Suppressor macrophage (primary cell): ENCODE measurements at regions not wholly inside any gene's neighbourhood (a gene's known extent, or its start where the extent isn't known, plus 50 kb on each side); places are given as distances from the start of the nearest gene placed in this dataset.
"Not testable (repeated sequence)": the region's sequence is repeated elsewhere in the genome, so short reads cannot be mapped to it uniquely, and the experiment has no call there.

Experiments used
- DNase-seq, 4 experiments: peaks; one replicate each; pipeline ENCODE4 v3.0.0-alpha.2; 2020 to 2022

- DNase-seq, result no peak
Observed at GRCh38 chr1:10914056-10914455, 98.4 kb upstream of the TARDBP start.

GRCh38 chr1:10915594-10915993 is 96.9 kb upstream of the TARDBP start:
- DNase-seq, result no peak

- DNase-seq, result no peak
Observed at GRCh38 chr1:10916311-10916710, 96.1 kb upstream of the TARDBP start.

- peak in 2 of 4 experiments; percentile 35 to 42 for DNase-seq
Observed at GRCh38 chr1:10916991-10917390, 95.5 kb upstream of the TARDBP start.

DNA sequence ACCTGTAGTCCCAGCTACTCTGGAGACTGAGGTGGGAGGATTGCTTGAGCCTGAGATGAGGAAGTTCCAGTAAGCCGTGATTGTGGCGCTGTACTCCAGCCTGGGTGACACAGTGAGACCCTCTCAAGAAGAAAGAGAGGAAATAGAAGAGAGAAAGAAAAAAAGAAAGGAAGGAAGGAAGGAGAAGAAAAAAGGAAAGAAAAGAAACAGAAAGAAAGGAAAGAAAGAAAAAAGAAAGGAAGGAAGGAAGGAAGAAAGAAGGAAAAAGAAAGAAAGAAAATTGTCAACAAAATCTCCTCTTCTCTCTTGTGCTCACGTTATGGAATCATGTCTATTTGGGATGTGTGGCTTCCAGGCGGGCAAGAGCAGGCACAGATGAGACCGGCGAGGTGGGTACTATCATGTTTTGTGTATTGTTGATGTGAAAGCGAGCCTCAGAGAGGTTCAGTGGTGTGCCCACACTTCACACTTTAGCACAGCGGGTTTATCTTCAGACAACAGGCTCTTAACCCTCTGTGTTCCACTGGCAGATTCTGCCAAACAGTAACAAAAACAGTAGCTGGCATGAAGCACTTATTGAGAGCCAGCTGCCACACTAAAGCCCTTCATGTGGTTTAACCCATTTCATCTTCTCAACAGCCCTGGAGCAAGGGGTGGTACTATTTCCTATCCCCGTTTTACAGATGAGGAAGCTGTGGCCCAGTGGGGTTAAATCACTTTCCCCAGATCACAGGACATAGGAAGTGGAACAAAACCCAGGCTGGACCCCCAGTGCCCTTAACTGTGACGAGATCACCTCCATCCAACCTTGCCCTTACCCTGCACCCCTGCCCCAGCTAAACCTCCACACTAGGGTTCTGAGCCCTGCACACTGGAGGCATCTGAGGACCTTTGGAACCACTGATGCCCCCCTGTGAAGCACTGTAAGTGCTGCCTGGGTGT is 94.7 kb upstream of the TARDBP start:
- DNase-seq, result peak in 2 of 4 experiments; percentile 30 to 36

GRCh38 chr1:10918531-10918930 is 93.9 kb upstream of the TARDBP start:
- no peak for DNase-seq

GRCh38 chr1:10920063-10920626 is 92.3 kb upstream of the TARDBP start:
- DNase-seq, result no peak

- not testable (repeated sequence) for DNase-seq
Observed at GRCh38 chr1:10922315-10923060, 90.0 kb upstream of the TARDBP start.

DNA sequence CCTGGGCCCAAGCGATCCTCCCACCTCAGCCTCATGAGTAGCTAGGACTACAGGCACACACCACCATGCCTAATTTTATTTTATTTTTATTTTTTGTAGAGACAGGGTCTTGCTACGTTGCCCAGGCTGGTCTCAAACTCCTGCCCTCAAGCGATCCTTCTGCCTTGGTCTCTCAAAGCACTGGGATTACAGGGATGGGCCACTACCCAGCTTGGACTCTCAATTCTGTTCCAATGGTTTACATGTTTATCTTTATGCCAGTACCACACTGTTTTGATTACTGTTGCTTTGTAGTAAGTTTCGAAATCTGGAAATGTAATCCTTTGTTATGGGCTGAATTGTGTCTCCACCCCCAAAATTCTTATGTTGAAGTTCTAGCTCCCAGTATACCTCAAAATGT is 88.4 kb upstream of the TARDBP start:
- DNase-seq, result no peak

GRCh38 chr1:10928654-10929053 is 83.8 kb upstream of the TARDBP start:
- no peak for DNase-seq

DNA sequence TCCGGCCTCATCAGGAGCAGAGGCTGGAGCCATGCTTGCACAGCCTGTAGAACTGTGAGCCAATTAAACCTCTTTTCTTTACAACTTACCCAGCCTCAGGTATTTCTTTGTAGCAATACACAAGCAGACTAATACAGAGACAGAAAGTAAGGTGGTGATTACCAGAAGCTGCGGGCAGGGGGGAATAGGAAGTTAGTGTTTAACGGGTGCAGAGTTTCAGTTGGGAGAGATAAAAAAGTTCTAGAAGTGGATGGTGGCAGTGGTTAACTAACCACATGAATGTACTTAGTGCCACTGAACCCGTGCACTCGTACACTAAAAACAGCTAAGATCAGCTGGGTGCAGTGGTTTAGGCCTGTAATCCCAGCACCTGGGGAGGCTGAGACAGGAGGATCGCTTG is 80.4 kb upstream of the TARDBP start:
- no peak for DNase-seq

DNA sequence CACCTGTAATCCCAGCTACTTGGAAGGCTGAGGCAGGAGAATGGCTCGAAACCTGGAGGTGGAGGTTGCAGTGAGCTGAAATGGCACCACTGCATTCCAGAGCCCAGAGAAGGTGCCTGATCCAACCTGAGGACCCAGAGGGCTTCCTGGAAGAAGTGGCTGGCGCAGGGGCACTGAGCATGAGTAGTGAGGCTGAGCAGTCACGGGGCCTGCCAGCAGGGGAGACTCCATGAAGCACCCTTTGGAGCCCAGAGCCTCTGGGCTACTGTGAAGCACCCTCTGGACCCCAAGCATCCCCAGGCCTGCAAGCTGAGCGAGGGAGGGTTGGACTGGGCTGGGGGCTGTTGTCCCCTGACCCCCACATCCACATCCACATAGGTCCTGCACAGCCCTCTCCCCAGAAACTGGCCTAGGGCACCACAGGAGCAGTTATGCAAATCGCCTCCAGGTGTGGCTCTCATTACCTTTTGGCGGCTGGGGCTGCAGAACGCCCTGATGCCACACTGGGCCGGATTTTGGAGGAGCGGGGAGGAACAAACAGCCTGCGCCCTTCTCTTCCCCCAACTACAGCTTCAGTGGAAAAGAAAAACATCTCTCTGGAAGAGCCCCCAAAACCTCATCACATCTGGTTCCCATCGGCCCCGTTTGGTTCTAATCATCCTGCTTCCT is 78.2 kb upstream of the TARDBP start:
- DNase-seq, result no peak

GRCh38 chr1:10935246-10935645 is 77.2 kb upstream of the TARDBP start:
- no peak for DNase-seq

DNA sequence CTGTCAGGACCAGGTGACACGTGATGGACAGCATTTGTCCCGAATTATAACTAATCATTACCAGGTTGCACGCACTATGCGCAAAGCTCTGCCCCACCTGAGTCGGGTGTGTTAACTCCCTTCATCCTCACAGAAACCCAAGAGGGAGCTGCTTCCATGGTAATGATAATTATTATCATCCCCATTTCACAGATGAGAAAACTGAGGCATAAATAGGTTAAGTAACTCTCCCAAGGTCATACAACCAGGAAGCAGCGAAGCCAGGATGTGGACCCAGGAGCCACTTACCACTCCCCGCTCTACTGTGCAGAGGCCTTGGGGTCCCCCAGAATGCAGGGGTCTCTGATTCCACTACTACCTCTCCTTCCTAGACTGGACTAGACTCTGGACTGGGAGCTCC is 76.7 kb upstream of the TARDBP start:
- DNase-seq, result no peak

DNA sequence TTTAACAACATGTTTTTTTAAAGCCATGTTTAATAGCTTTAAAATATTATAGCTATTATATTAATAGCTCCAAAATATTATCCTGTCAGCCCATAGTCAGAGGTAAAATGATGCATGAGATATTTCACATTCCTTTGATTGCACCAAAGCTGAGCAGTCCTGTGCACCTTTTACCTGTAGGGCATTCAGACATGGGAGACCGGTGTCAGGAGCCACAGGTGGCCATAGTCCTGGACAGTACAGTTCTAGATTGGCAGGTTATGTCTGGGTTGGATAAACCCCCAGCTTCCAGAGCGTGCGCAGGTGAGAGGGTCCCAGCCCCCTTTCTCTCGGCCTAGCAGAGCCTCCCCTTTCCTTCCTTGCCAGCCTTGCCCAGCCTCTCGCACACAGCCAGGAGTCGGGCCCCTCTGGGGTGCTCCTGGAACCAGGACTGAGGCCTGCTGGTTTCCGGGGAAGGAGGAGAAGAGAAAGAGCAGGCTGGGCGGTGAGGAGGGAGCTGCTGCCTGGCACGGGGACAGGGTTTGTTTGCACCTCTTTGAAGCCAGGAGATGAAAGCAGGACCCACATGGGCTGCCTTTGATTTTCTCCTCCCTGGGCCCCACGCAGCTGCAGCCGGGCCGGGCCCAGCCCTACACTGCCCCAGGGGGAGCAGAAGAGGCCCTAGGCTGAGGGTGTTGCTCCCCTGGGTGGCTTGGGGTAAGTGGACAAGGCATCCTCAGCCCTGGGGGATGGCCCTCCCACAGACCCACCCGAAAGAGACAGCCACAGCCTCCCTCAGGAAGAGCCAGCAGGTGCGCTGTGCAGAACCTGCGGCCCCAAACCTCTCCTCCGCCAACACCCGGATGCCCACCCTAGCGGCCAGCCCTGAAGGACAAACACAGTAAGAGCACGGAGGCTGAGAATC is 75.2 kb upstream of the TARDBP start:
- no peak for DNase-seq

DNA sequence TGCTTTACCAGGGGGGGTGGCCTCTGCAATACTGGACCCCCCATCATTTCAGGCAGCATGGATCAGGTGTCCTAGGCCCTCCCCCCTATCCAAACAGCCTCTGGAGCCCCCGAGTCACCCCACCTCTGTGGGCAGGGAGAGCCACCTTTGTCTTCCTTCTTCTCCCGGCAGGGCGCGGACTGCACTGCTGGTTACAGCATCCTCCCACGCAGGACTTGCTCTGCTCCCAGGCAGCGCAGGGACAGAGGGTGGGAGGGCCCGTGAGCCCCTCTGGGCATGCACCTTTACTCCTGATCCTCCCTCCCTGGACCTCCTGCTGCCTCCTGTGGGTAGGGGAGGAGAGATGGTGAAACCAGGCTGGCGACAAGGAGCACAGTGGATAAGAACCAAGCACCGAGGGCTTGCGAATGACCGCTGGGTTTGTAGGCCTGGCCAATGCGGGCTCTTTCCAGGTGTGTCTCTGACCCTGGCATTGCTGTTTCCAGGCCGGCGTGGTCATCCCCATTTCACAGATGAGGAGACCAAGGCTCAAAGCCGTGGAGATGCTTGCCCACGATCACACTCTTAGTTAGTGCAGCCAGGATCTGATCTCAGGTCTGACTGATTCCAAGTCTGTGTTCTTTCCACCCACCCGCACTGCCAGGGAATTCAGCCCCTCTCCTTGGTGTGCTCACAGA is 73.6 kb upstream of the TARDBP start:
- no peak for DNase-seq

DNA sequence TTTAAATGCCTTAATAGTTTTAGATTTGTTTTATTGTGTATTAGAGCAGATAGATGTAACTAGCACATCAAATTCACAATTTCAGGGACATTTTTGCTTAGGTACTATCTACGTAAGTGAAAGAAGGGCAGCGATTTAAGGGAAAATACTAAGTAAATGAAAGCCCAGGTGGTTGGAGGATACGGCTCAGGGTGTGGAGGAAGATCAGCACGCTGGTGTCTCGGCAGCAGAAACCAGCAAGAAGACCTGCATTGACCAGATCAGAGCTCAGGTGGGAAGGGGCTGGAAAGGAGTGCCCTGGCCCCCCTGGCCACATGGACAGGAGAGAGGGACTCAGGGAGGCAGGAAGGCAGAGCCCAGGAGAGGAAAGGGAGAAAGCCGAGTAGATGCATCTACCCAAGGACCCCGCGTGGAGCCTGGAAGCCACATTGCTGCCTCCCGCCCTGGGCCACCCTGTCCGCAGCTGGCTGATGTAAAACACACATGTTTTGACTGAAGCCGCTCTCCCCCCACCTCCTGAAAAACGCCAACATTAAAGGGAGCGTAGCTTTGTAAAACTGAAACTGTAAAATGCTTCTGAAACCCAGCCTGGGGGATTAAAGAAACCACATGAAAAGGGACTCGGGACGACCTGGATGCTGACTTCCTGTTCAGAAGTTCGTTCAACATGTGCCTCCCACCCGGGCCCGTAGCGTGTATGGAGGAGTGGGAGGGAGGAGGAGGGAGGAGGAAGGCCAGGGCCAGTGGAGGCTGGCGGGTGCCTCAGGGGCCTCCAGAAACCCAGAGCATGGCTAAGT is 72.6 kb upstream of the TARDBP start:
- peak in 3 of 4 experiments; percentile 23 to 46 (median 34) for DNase-seq

DNA sequence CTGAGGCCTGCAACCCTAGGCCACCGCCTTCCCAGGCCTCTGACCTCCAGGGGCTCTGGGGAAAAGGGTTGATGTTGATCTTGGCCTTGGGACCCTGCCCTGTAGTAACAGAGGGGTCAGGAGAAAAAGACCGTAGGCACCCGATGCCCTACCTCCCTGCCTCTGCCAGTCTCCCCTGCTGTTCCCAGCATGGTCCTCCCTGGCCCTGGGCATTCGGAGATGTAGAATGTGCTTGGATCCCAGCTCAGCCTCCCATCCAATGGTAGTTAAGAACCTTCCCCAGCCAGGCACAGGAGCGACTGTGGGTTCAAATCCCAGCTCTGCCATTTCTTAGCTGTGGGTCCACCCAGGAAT is 72.0 kb upstream of the TARDBP start:
- DNase-seq, result no peak

GRCh38 chr1:10940838-10941237 is 71.6 kb upstream of the TARDBP start:
- no peak for DNase-seq

GRCh38 chr1:10941891-10942541 is 70.4 kb upstream of the TARDBP start:
- peak; percentile 49 to 77 (median 68) for DNase-seq
